ENCODE measurements at regions not wholly inside any gene's neighbourhood (a gene's known extent, or its start where the extent isn't known, plus 50 kb on each side); places are given as distances from the start of the nearest gene placed in this dataset.

- TF ChIP-seq EP300 (conservative IDR thresholded peaks at IDR 0.05; ENCODE audit: poor library complexity, severe bottlenecking) (no peak), EZH2 (IDR thresholded peaks at IDR 0.05; ENCODE audit: borderline replicate concordance, insufficient read depth, low read length, poor library complexity, severe bottlenecking) (no peak), CTCF (IDR thresholded peaks at IDR 0.05; ENCODE audit: poor library complexity, severe bottlenecking) (no peak), SMC3 (conservative IDR thresholded peaks at IDR 0.05; ENCODE audit: poor library complexity) (no peak)
Measured at GRCh38 chr3:178169421-178169820, 366.8 kb upstream of the KCNMB2 start.

All from neural cell (in vitro differentiated cells).